Mesenteric fat pad (tissue), 1 donor: ENCODE measurements at regions not wholly inside any gene's neighbourhood (a gene's known extent, or its start where the extent isn't known, plus 50 kb on each side); places are given as distances from the start of the nearest gene placed in this dataset.
"Not testable (repeated sequence)": the region's sequence is repeated elsewhere in the genome, so short reads cannot be mapped to it uniquely, and the experiment has no call there.

Experiments
- DNase-seq: peaks from one replicate; pipeline ENCODE4 v3.0.0-alpha.2; 2020; ENCODE audit warnings: low spot score
- donor health status: DM: yes; HTN: yes; CAD: no.

DNA sequence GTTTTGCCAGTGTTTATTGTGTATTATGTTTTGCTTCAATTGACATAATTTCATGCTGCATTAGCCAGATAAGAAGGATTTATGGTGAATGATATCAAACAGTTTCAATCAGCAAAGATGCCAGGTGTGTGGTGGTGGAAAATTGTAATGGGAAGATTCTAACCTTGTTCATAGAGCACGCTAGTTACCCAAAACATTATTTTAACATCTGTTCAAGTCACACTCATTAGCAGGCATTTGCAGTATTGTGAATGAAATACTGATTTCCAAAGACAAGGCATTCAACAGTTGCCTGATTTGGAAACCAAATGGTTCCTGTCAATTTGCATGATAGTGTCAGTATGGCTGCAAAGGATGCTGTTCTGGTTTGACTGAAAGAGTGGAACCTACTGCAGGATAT is 129.7 kb downstream of the EPC1 start:
- DNase-seq = no peak

GRCh38 chr10:32213838-32214237 is 133.1 kb downstream of the EPC1 start:
- not testable (repeated sequence) for DNase-seq

- no peak for DNase-seq
These were observed 136.0 kb downstream of the EPC1 start for GRCh38 chr10:32211046-32211363.

GRCh38 chr10:32210306-32211045 is 136.5 kb downstream of the EPC1 start:
- DNase-seq = no peak

DNA sequence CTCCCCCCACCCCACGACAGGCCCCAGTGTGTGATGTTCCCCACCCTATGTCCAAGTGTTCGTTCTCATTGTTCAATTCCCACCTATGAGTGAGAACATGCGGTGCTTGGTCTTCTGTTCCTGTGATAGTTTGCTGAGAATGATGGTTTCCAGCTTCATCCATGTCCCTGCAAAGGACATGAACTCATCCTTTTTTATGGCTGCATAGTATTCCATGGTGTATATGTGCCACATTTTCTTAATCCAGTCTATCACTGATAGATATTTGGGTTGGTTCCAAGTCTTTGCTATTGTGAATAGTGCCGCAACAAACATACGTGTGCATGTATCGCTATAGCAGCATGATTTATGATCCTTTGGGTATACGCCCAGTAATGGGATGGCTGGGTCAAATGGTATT is 139.0 kb downstream of the EPC1 start:
- not testable (repeated sequence) for DNase-seq

GRCh38 chr10:32207544-32207943 is 139.4 kb downstream of the EPC1 start:
- DNase-seq = no peak

GRCh38 chr10:32205670-32206069 is 141.3 kb downstream of the EPC1 start:
- no peak for DNase-seq

DNA sequence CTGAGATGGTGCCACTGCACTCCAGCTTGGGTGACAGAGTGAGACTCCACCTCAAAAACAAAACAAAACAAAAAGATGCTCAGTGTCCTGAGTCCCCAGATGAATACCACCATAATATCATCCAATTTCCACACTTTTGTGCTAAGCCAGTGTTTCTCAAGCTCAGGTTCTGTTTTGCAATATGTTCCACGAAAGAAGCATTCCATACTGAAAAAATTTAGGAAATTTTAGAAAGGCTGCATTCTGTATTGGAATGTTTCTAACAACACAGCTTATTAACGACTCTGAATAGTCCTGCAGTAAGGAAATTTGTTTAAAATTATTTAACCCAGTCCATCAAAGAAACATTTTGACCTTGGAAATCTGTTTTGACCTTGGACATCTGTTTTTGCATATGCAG is 142.4 kb downstream of the EPC1 start:
- no peak for DNase-seq

GRCh38 chr10:32199714-32200394 is 143.6 kb upstream of the KIF5B start:
- no peak for DNase-seq

- no peak for DNase-seq
These were observed 141.2 kb upstream of the KIF5B start for GRCh38 chr10:32197423-32197822.

GRCh38 chr10:32190890-32191491 is 134.8 kb upstream of the KIF5B start:
- no peak for DNase-seq

DNA sequence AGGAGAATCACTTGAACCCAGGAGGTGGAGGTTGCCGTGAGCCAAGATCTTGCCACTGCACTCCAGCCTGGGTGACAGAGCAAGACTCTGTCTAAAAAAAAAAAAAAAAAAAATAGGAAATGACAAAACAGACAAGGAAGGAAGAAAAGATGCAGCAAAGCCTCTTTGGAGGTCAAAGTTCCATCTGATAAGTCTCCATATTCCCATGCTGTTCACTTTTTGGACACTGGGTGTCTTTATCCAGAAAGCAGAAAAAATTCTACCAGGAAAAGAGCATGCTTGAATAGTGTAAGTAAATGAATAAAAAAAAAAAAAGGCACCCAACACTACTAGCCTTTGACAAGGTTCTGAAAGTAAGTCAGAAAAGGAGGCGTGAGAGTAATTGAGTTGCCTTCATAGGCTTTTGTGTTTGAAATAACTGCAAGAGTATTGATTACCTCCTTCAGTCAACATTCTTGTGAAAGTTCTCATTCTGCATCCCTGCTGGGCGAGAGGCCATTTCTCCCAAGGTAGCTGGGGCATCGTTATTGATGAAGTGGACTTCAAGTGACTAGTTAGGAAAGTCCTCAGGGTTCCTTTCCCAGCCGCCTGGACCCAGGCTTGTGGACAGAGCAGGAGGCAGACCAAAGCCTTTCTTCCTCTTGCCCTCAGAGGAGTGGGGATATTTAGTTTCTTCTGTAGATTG is 133.3 kb upstream of the KIF5B start:
- DNase-seq = no peak

- not testable (repeated sequence) for DNase-seq
These were observed 132.4 kb upstream of the KIF5B start for GRCh38 chr10:32188601-32189000.

DNA sequence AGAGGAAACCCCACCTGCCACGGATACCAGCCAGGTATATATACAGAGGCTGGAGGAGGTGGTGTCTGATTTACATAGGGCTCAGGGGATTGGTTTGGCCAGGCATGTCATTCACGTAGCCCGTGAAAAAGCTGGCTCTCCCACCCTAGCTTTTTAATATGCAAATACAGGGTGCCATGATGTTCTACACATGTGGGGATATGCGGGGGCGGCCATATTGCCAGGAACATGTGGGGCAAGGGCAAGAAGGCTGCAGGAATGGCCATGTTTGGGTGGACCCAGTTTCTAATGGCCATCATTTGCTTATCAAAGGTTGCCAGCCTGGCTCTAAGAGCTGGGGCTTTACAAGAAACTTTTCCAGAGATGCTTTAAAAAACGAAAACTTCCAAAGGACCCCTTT is 131.5 kb upstream of the KIF5B start:
- no peak for DNase-seq

DNA sequence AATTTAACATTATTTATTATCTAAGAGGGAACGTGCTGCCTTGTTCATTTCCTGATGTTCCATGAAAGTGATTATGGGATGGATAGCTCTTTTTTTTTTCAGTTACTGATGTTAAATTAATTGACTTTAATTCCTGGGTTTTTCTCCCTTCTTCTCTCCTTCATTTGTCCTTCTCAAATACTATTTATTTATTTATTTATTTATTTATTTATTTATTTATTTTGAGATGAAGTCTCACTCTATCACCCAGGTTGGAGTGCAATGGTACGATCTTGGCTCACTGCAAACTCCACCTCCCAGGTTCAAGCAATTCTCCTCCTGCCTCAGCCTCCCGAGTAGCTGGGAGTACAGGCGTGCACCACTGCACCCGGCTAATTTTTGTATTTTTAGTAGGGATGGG is 127.4 kb upstream of the KIF5B start:
- not testable (repeated sequence) for DNase-seq

DNA sequence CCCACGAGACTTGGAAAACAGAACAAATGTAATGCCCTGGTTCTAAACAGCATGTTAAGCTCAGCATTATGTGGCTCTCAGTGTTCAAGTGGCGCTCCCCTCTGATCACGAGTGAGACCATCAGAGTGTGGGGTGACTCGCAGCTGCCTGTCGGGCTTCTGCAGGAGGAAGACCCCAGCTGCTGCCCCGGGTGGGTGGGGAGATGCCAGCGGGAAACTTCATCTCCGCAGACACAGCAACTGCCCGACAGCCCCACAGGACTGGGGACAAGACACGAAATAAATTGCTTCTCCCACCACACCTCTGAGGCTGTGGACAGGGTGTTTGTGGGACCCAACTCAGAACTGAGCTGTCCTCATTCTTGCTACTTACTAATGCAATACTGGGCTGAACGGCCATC is 126.3 kb upstream of the KIF5B start:
- DNase-seq = peak; percentile 84

DNA sequence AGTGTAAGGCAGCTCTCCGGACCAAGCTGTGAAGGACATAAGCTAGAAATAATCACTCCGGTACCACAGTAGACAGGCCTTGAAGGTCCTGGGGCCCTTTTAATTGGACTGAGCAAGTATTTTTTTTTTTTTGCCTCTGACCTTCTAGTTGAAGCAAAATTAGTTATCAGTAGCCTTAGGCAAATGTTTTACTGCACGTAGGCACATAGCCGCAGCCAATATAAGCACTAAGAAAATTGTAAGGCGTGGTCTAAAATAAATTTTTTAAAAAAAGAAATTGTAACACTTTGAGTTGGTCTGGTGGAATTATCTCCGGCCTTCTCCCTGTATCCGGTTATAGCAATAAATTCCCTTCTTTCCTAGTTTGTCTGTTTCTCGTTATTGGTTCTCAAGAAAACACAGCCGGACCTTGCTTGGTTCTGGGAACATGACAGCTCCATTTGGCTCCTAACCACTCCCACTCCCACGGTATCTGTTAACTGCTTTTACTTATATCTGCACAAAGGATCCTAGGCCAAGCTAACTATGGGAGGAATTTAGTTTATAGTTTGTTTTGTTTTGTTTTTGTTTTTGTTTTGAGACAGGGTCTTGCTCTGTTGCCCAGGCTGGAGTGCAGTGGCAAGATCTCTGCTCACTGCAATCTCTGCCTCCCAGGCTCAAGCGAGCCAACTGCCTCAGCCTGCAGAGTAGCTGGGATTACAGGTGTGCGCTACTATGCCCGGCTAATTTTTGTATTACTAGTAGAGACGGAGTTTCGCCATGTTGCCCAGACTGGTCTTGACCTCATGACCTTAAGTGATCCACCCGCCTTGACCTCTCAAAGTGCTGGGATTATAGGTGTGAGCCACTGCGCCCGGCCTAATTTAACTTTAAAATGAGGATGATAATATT is 124.4 kb upstream of the KIF5B start:
- peak; percentile 57 for DNase-seq

DNA sequence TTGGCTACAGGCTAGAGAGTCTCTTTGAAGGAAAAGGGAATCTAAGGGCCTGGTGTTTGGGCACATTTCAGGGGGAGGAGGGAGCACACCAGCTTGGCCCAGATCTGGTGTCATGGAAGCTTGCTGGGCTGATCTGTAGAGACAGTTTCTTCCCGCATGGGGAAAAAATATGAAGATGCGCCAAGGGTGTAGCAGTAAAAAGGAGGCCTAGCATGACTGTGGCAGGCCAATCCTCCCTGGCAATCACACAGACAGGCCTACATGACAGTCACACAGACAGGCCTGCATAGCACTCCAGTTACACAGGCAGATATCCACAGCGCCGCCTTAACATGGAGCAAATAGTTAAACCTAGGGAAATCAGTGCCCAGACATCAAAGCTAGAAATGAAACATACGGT is 123.6 kb upstream of the KIF5B start:
- DNase-seq = no peak

GRCh38 chr10:32177594-32177993 is 121.4 kb upstream of the KIF5B start:
- DNase-seq = peak; percentile 62

GRCh38 chr10:32175629-32176028 is 119.4 kb upstream of the KIF5B start:
- no peak for DNase-seq

GRCh38 chr10:32174349-32174893 is 118.2 kb upstream of the KIF5B start:
- DNase-seq = peak; percentile 18
